Stimulated activated CD8-positive, alpha-beta memory T cell treated with anti-CD3 and anti-CD28 coated beads, Interleukin-4, amount 100 ng/mL, for 24 hours (primary cell): ENCODE measurements at regions not wholly inside any gene's neighbourhood (a gene's known extent, or its start where the extent isn't known, plus 50 kb on each side); places are given as distances from the start of the nearest gene placed in this dataset.

Experiments
- DNase-seq: peaks from one replicate; pipeline ENCODE4 v3.0.0-alpha.2; 2020; ENCODE audit warnings: low read depth

DNA sequence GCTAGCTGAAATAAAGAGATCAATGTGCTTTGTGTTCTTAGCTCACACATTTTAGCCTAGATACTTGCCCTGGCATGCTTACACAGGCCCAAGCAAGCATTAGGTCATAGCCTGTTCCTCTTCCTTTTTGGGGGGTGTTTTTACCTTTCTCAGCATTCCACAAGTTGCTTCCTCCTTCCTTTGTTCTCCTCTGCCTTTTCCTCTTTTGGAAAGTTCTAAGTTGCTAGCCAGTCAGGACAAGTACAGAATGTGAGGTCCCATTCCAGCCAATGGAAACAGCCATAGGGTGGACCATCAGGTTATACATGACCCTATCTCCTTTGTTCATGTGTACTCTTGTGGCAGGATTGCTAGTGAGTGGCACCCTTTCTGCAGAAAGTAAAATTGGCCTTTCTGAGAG is 154.9 kb downstream of the RASSF9 start:
- DNase-seq: no peak

DNA sequence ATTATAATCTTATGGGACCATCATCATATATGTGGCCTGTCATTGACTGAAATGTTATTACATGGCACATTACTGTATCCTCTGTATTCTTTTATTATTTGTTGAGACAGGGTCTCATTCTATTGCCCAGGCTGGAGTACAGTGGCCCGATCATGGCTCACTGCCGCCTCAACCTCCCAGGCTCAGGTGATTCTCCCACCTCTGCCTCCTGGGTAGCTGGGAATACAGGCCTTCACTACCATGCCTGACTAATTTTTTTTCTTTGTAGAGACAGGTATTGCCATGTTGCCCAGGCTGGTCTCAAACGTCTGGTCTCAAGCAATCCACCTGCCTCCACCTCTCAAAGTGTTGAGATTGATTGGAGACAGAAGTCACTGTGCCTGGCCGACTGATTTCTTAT is 153.2 kb downstream of the RASSF9 start:
- DNase-seq: no peak

DNA sequence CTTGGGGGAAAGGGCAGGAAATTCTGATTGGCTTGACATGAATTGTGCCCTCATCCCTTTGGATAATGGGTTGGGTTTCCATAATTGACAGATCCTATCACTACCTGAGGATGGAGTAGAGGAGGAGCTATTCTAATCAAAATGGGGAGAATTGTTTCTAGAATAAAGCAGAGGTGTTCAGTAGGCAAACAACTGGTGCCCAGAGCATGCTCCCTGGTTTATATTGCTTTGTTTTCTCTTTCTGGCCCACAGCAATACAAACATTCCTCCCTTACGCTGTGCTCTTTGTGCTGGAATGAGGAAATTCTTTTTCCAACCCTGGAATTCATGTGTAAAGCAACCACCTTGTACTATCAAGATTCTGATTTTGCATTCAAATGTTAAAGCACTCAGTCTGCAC is 147.4 kb downstream of the RASSF9 start:
- DNase-seq: no peak

DNA sequence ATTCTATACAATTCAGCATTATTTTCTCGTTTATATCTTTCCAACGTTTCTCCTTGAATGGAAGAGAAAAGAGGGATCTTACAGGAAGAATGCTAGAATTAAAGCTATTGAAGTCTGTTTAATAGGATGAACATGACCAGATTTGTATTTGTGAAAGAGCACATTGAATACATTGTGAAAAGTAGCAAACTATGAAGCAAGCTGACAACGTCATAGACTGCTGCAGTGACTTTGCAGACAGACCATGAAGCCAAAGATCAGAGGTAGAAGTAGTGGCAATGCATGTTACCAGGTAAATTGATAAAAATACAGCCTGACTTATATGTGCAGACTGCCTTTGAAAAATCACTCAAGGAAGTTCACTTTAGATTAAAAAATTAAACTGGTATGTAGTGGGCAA is 146.1 kb downstream of the RASSF9 start:
- DNase-seq: no peak

DNA sequence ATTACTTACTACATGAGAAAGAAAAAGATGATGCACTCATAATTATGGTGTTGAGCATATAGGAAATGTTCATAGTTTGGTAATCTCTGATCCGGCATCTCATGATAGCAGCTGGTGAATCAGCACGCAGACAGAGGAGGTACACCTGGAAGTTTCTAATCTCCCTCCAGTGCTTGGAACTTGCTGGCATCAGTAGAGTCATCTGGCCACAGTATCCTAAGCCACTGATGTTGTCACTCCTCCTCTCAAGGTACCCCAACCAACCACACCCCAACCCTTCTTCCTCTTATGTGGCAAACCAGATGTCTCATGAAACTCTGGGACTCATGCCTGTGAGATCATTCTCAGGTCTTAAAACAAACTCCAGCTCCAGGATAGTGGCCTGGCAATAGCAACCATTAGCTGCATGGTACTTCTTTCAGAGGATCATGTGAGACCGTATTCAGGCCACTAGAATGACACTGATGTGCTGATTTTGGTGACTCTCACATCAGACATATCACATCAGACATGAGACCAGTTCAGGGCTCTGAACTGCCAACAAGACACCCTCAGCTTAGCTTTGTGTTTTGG is 143.0 kb downstream of the RASSF9 start:
- no peak for DNase-seq

DNA sequence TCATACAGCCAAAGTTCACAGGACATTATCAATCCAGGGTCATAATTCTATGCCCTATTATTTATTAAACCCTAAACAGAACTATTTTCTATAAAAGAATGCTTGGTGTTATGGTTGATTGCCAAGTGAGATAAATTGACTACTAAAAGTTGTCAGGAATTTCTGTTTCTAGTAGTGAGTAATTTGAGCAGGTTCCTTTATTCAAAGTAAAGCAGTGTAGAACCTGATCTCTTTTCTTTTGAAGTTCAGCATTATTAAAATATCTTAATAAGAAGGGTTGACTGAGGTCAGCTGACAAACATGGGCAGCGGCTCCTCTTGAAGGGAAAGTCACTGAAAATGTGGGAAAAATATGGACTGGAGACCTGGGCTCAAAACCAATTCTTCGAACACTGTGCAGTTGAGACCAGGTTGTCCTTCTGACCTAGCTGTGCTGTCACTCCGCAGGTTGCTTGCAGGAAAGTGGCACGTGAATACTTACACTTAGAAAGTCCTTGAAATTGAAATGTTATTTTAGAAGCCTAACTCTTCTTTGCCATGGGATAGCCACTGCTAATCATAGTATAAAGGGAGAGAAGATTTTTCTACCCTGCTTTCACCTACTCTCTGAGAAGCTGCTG is 141.0 kb downstream of the RASSF9 start:
- DNase-seq: no peak

DNA sequence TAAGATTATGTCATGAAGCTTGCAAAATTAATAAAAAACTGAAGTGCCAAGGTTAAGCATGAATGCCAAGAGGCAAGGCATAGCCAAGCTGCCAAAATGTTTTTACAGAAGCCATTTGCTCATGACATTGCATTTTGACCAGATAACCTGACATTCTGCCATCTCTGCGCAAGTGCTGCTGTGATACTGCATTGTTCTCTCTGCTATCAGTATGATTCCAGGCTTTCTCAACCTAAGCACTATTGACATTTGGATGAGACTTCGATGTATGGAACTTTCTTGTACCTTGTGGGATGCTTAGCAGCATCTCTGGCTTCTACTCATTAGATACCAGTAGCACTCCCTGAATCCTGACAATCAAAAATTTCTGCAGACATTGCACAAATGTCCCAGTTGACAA is 139.2 kb downstream of the RASSF9 start:
- no peak for DNase-seq

DNA sequence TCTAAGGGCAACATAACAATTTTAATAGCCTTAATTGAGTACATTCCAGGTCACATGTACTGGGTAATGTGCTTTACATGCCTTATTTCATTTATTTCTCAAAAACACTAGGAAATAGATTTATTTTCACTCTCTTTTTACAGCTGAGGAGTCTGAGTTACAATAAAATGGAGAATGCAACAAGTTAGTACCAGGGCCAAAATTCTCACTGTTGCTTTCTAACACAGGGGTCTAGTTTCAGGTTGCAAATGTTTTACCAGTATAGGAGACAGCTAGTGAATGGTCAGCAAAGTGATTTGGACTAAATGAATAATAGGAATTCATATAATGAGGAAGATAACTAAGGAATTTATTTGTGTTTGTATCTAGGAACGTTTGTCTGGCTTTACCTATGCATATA is 137.3 kb downstream of the RASSF9 start:
- no peak for DNase-seq

DNA sequence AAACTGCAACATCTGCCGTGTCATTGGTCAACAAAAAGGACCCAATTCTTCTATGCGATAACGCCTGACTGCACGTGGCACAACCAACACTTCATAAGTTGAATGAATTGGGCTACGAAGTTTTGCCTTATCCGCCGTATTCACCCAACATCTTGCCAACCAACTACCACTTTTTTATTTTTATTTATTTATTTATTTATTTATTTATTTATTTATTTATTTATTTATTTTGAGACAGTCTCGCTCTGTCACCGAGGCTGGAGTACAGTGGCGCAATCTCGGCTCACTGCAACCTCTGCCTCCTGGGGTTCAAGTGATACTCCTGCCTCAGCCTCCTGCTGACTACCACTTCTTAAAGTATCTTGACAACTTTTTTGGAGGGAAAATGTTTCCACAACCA is 127.4 kb downstream of the RASSF9 start:
- DNase-seq: no peak

DNA sequence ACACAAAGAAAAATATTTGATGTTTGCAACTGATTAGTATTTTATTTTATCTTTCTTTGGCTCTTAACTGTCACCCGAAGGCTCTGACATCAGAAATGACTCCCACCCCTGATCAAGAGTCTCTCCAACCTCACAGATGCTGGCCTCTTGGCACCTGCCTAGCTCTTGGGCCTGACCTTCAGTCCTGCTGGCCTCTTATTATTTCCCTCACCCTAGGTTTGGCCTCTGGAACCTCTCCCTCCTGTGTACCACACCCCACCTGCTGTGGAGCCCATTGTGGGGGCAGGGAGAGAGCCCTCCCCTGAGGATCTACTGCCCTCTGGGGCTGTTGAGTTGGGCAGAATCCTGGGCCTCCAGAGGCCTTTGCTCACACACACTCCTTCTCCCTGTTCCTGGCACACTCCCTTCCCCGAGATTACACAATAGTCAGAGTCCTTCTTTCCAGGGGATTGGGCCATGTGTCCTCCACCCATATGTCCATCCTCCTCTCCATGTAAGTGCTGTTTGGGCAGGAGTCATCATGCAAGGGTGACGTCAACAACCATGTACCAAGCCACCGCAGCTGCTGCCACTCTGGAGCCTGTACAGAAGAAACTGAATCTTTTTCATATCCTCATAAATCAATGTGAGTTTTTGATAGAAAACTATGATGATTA is 124.3 kb downstream of the RASSF9 start:
- no peak for DNase-seq

DNA sequence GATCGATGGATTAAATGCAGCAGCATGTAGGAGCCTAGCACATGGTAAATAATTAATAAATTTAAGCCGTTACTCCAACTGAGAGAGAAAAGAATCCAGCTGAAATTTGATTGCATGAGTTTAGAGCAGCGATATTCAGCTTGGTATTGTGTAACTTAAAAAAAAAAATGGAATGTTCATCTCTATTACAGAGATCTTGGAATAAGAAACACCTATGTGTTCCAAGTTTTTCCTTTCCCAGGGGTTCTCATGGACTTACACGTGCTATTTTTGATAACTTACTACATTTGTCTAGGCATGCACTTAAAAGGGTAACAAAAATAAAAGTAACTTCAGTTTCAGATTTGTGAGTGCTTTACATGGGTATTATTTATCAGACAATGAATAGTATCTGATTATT is 122.8 kb downstream of the RASSF9 start:
- no peak for DNase-seq

DNA sequence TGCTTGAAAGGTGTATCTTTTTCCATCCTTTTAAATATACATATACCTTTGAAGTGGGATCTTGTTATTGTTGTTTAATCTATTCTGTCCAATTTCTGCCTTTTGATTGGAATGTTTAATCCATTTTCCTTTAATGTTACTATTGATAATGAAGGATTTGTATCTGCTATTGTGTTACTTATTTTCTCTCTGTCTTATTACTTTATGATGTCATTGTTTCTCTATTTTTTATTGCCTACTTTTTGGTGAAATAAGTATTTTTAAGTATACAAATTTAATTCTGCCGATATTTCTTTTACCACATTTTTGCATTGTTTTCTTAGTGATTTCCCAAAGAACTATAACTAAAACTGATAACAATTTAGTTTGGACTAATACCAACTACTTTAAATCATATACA is 121.8 kb downstream of the RASSF9 start:
- no peak for DNase-seq

DNA sequence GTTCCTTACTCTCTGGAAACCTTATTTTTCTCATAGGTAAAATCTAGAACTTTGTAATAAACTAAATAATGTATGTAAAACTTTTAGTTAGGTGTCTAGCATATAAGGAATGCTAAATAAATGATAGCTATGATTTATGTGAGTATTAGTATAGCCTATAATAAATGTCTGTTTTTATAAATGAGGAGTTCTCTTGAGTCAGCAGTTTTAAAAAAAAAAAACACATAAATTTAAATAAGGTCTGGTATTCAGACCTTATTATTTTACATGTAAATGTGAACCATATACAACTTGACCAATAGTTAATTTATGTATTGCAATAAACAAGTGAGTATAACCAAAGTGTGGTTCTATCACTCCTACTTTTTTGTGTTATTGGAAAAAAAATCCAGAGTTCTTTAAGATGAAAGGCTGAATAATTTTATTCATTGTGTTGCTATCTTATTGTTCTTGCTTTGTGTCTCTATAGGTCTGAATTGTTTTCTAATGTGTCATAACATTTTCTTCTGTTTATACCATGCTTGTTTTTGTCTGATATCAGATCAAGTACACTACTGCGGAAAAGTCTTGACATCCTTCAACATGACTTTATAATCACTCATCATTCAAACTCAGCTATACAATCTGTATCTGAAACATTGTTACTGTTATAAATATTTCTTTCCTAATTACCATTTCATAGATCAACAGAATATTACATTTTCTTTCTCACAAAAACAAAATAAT is 115.7 kb downstream of the RASSF9 start:
- DNase-seq: no peak

DNA sequence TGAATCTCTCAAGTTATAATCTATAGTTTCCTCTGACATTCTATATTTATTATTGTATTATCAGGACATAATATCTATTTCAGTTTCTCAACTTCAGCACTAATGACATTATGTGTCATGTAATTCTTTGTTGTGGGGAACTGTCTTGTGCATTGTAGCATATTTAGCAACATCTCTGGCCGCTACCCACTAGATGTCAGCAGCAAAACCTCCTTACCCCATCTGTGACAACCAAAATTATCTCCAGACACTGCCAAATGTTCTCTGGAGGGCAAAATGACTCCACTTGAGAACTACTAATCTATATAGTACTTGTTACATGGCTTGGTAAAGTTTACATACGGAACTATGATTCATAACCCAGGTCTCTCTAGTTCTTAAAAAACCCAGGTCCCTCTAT is 110.2 kb downstream of the RASSF9 start:
- DNase-seq: no peak

DNA sequence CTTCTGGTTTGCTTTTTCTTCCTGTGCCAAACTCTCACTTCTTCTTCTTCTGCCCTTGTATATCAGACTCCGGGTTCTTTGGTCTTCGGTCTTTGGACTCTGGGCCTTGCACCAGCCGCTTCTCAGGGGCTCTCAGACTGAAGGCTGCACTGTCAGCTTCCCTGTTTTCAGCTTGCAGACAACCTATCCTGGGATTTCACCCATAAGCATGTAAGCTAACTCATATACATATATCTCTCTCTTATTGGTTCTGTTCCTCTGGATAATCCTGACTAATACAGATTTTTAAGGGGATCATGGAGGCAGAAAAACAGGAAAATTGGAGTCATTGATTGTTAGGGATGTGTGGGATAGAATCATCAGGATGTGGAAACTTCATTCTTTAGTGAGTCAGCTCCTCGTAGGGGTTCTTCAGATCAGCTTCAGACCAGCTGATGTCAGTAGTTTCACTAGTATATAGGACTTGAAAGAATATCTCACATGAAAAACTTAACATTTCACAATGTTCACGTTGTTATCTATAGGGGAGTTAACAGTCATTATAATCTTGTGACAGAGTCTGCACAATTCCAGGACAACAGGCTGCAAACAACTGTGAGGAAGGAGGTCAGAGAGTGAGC is 102.9 kb downstream of the RASSF9 start:
- DNase-seq: no peak

DNA sequence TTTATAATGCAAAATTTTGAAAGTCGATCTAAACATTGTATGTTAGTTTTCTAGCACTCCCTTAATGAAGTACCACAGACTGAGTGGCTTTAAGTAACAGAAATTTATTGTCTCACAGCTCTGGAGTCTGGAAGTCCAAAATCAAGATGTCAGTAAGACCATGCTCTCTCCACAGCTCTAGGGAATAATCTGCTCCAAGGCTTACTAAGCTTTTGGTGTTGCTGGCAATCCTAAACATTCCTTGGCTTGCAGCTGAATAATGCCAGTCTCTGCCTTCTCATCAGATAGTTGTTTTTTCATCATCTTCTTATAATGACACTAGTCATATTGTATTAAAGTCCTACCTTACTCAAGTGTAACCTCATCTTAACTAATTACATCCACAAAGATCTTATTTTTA is 102.2 kb downstream of the RASSF9 start:
- DNase-seq: no peak

DNA sequence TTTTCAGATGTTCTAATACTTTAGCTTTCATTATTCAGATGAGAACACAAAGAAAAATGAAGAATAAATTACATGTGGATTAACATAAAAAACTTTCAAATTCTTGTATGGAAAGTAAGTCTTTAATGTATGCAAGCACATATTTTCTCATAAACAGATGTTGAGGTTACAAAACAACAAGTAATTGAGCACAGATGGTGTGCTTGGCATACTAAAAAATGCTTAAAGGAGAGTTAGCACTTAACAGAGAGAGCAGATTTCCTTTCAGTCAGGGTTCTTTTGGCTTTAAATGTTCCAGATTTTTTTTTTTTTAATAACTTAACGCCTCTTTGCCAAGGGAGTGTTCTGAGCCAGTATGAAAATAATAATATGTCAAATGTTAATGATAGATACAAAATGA is 96.0 kb downstream of the RASSF9 start:
- no peak for DNase-seq

DNA sequence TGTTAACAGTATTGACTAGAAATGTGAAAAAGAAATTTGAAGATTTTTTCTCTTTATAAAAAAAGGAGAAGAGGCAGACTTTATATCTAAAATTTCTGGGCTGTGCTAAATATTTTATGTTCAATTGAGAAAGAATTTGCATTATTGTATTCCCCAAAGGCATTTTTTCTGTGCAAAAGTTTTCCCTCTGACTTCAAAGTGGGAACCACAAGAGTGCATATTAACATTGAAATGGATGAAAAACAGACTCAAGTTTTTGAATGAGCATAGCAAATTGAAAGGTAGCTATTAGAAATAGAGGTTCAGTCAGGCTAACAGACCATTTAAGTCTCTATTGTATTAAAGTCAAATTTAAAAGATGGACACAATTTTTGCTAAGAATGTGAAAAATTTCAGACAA is 95.2 kb downstream of the RASSF9 start:
- DNase-seq: no peak

DNA sequence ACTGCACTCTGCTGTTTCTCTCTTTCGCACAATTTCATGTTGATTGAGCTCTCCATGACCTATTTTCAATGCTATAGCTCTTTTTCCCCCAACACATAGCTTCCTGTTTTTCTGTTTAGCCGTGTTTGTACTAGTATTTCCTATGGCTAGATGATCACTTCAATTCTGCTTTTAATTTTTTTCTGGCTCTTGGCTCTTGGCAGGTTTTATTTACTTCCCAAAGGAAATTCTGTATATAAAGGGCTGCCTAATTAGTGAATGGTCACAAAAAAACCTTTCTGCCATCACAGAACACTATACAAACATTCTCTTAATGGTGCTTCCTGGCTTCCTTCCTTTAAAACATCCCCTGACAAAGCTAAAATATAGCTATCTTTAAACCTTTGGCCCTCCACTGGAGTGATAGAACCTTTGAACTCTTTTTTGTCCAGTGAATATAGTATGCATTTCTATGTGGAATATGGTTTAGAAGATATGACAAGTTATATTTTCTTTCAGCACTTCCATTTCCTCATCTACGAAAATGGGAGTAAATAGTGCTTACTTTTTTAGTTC is 88.2 kb downstream of the RASSF9 start:
- no peak for DNase-seq
